H1 (cell line): ENCODE measurements at regions not wholly inside any gene's neighbourhood (a gene's known extent, or its start where the extent isn't known, plus 50 kb on each side); places are given as distances from the start of the nearest gene placed in this dataset.

Source experiments
- CTCF ChIA-PET: fragments of 300-600 bp; sonication (Branson Sonifier 250); formaldehyde crosslinking; loops from one replicate; lab custom pipeline; 2021; ENCODE audit not compliant: partially characterized antibody; lab: Charles Lee
- POLR2A ChIA-PET: fragments of 300-600 bp; sonication (Branson Sonifier 250); formaldehyde crosslinking; loops from one replicate; lab custom pipeline; 2021; ENCODE audit warnings: inconsistent platforms; ENCODE audit not compliant: partially characterized antibody; lab: Charles Lee
- DNase-seq, 2 experiments: peaks; one replicate each; pipeline versions ENCODE4 v3.0.0 to v3.0.0-alpha.2; 2010 to 2022; ENCODE audit warnings: low spot score in 2 of 2, low read depth in 1 of 2, mixed read lengths in 1 of 2
- FAIRE-seq: peaks from 2 replicates; lab custom pipeline; 2011; peaks lifted over from hg19 to GRCh38; lab: Jason Lieb, UNC
- H2AFZ ChIP-seq: 2 replicates; pipeline ENCODE4 v1.8.1; 2012; ENCODE audit warnings: low read length, inconsistent platforms
- H2AK5ac ChIP-seq: 2 replicates; pipeline ENCODE4 v1.6.1; 2013; ENCODE audit warnings: low read depth, low read length
- H2BK120ac ChIP-seq: replicated peaks from 2 replicates; pipeline ENCODE3; 2013; ENCODE audit warnings: low read depth, low read length, inconsistent platforms
- H2BK12ac ChIP-seq: 2 replicates; pipeline ENCODE4 v1.6.1; 2013; ENCODE audit warnings: low read depth, low read length
- H2BK15ac ChIP-seq: 2 replicates; pipeline ENCODE4 v1.6.1; 2013; ENCODE audit warnings: low read length
- H2BK20ac ChIP-seq: 2 replicates; pipeline ENCODE4 v1.6.1; 2013; ENCODE audit warnings: low read length
- H2BK5ac ChIP-seq: 2 replicates; pipeline ENCODE4 v1.6.1; 2013; ENCODE audit warnings: low read depth, low read length
- H3K14ac ChIP-seq: 2 replicates; pipeline ENCODE4 v1.6.1; 2013; ENCODE audit warnings: inconsistent platforms; ENCODE audit not compliant: insufficient read length
- H3K18ac ChIP-seq: 2 replicates; pipeline ENCODE4 v1.6.1; 2013; ENCODE audit warnings: low read length; ENCODE audit errors: extremely low read depth
- H3K23ac ChIP-seq: 2 replicates; pipeline ENCODE4 v1.6.1; 2013; ENCODE audit warnings: inconsistent platforms; ENCODE audit not compliant: insufficient read length
- H3K23me2 ChIP-seq: 2 replicates; pipeline ENCODE4 v1.6.1; 2013; ENCODE audit warnings: low read depth, low read length
- H3K27ac ChIP-seq: 2 replicates; pipeline ENCODE4 v1.6.1; 2011; ENCODE audit warnings: low read depth, low read length, inconsistent platforms
- H3K27me3 ChIP-seq, 4 experiments: replicated peaks in 1 of 4; 1 replicate in 1 of 4; 2 replicates in 3 of 4; pipeline versions ENCODE4 v1.6.1 to v1.8.1; 2011 to 2013; ENCODE audit warnings: low read length in 3 of 4, mild to moderate bottlenecking in 3 of 4, inconsistent platforms in 2 of 4, mixed read lengths in 2 of 4, moderate library complexity in 1 of 4; ENCODE audit not compliant: control insufficient read depth in 3 of 4, insufficient read depth in 3 of 4; ENCODE audit errors: extremely low read depth in 1 of 4
- H3K36me3 ChIP-seq, 4 experiments: 2 replicates each; pipeline versions ENCODE4 v1.6.1 to v1.8.1; 2011 to 2013; ENCODE audit warnings: mild to moderate bottlenecking in 4 of 4, low read length in 3 of 4, moderate library complexity in 2 of 4, control low read depth in 1 of 4, inconsistent platforms in 1 of 4; ENCODE audit not compliant: insufficient read depth in 4 of 4, control insufficient read depth in 2 of 4
- H3K4ac ChIP-seq: replicated peaks from 2 replicates; pipeline ENCODE3; 2013; ENCODE audit warnings: low read length, low read depth, mixed read lengths, inconsistent platforms; ENCODE audit not compliant: insufficient read length
- H3K4me1 ChIP-seq, 4 experiments: replicated peaks in 1 of 4; 1 replicate in 1 of 4; 2 replicates in 3 of 4; pipeline versions ENCODE4 v1.6.1 to v1.8.1; 2011 to 2013; ENCODE audit warnings: low read length in 3 of 4, inconsistent platforms in 2 of 4, mixed read lengths in 1 of 4; ENCODE audit not compliant: insufficient read depth in 4 of 4, control insufficient read depth in 3 of 4
- H3K4me2 ChIP-seq, 2 experiments: 2 replicates each; pipeline versions ENCODE4 v1.6.1 to v1.8.1; 2011 to 2013; ENCODE audit warnings: low read depth in 2 of 2, low read length in 2 of 2, control low read depth in 1 of 2, inconsistent platforms in 1 of 2, mild to moderate bottlenecking in 1 of 2; ENCODE audit not compliant: insufficient read depth in 1 of 2
- H3K4me3 ChIP-seq, 4 experiments: fragments of 200-600, 300-600 bp in 1 of 4; sonication (generic), shearing (Covaris generic), sonication (Bioruptor Twin) in 1 of 4; 2 replicates each; pipeline versions ENCODE4 v1.5.1 to v1.8.1; 2011 to 2016; ENCODE audit warnings: low read length in 4 of 4, low read depth in 3 of 4, control low read depth in 2 of 4, inconsistent platforms in 2 of 4, mild to moderate bottlenecking in 2 of 4, mixed read lengths in 1 of 4, moderate library complexity in 1 of 4; ENCODE audit not compliant: insufficient read depth in 2 of 4; ENCODE audit errors: extremely low read depth in 1 of 4
- H3K56ac ChIP-seq: replicated peaks from 2 replicates; pipeline ENCODE3; 2013; ENCODE audit warnings: low read depth, mild to moderate bottlenecking, mixed read lengths, low read length, inconsistent platforms; ENCODE audit not compliant: insufficient read length
- H3K79me1 ChIP-seq: 2 replicates; pipeline ENCODE4 v1.6.1; 2013; ENCODE audit warnings: low read depth, low read length, control low read depth
- H3K79me2 ChIP-seq, 2 experiments: 2 replicates each; pipeline versions ENCODE4 v1.6.1 to v1.8.1; 2012 to 2013; ENCODE audit warnings: low read length in 2 of 2, mild to moderate bottlenecking in 2 of 2, inconsistent platforms in 1 of 2; ENCODE audit not compliant: insufficient read depth in 2 of 2, control insufficient read depth in 1 of 2
- H3K9ac ChIP-seq, 4 experiments: replicated peaks in 1 of 4; 1 replicate in 1 of 4; 2 replicates in 3 of 4; pipeline versions ENCODE4 v1.6.1 to v1.8.1; 2011 to 2013; ENCODE audit warnings: low read depth in 3 of 4, low read length in 3 of 4, control low read depth in 2 of 4, mild to moderate bottlenecking in 2 of 4, moderate library complexity in 2 of 4, inconsistent platforms in 1 of 4; ENCODE audit errors: extremely low read depth in 1 of 4
- H3K9me3 ChIP-seq, 2 experiments: 2 replicates each; pipeline versions ENCODE4 v1.6.1 to v1.8.1; 2012 to 2013; ENCODE audit warnings: mild to moderate bottlenecking in 2 of 2, moderate library complexity in 2 of 2, control low read depth in 1 of 2, inconsistent platforms in 1 of 2, low read depth in 1 of 2, low read length in 1 of 2, mixed read lengths in 1 of 2; ENCODE audit not compliant: insufficient read depth in 2 of 2
- H4K20me1 ChIP-seq, 2 experiments: replicated peaks in 1 of 2; 2 replicates each; pipeline versions ENCODE3 to v1.8.1; 2011 to 2013; ENCODE audit warnings: inconsistent platforms in 2 of 2, low read length in 2 of 2, mild to moderate bottlenecking in 1 of 2; ENCODE audit not compliant: insufficient read depth in 2 of 2, control insufficient read depth in 1 of 2
- H4K5ac ChIP-seq: 2 replicates; pipeline ENCODE4 v1.6.1; 2013; ENCODE audit warnings: low read length, low read depth, mixed read lengths, inconsistent platforms; ENCODE audit not compliant: insufficient read length
- H4K8ac ChIP-seq: 2 replicates; pipeline ENCODE4 v1.8.0; 2013; ENCODE audit warnings: mild to moderate bottlenecking, moderate library complexity, low read length, inconsistent platforms; ENCODE audit not compliant: insufficient read depth; ENCODE audit errors: extremely low read depth
- H4K91ac ChIP-seq: replicated peaks from 2 replicates; pipeline ENCODE3; 2013; ENCODE audit warnings: low read length, mixed read lengths, inconsistent platforms; ENCODE audit not compliant: insufficient read length
- ATF3 ChIP-seq: IDR thresholded peaks from 2 replicates; pipeline ENCODE4 v1.6.1; 2011; ENCODE audit warnings: low read depth, mild to moderate bottlenecking, low read length; ENCODE audit not compliant: insufficient read depth
- BRCA1 ChIP-seq: IDR thresholded peaks from 2 replicates; pipeline ENCODE4 v1.6.1; 2012; ENCODE audit warnings: low read depth, low read length, improper control_type of control experiment
- CBX5 ChIP-seq: fragments of 300-800, 300-1000 bp; sonication (generic); IDR thresholded peaks from 2 replicates; pipeline ENCODE4 v1.7.1; 2016; ENCODE audit warnings: antibody characterized with exemption, low read length, low read depth
- CEBPB ChIP-seq: IDR thresholded peaks from 2 replicates; pipeline ENCODE4 v1.6.1; 2012; ENCODE audit warnings: low read depth, low read length
- CHD2 ChIP-seq: IDR thresholded peaks from 2 replicates; pipeline ENCODE4 v1.6.1; 2012; ENCODE audit warnings: low read length, improper control_type of control experiment
- JUN ChIP-seq: IDR thresholded peaks from 2 replicates; pipeline ENCODE4 v1.6.1; 2011; ENCODE audit warnings: low read depth, mild to moderate bottlenecking, improper control_type of control experiment, low read length
- PHF8 ChIP-seq: fragments of 200-600 bp; sonication (generic); conservative IDR thresholded peaks from 2 replicates; pipeline ENCODE4 v1.7.1; 2012; ENCODE audit warnings: low read depth, mild to moderate bottlenecking, inconsistent platforms, low read length, moderate library complexity
- POU5F1 ChIP-seq: IDR thresholded peaks from 2 replicates; pipeline ENCODE4 v1.6.1; 2011; ENCODE audit warnings: low read depth, mild to moderate bottlenecking, low read length, moderate library complexity
- SP2 ChIP-seq: IDR thresholded peaks from 2 replicates; pipeline ENCODE4 v1.6.1; 2012; ENCODE audit warnings: mild to moderate bottlenecking, low read length, inconsistent platforms
- WGBS, 2 experiments: shearing (Covaris generic) in 1 of 2; methylation state at CpG; one replicate each; pipeline versions ENCODE4 v1.1.6 to v1.1.7; 2013 to 2015; ENCODE audit warnings: low lambda C conversion rate in 2 of 2, mixed read lengths in 2 of 2, inconsistent platforms in 1 of 2, low coverage in 1 of 2, missing lambda C conversion rate in 1 of 2; ENCODE audit not compliant: insufficient replicate concordance in 2 of 2, insufficient coverage in 1 of 2, insufficient read length in 1 of 2; ENCODE audit errors: extremely low coverage in 1 of 2, missing lambda C conversion rate in 1 of 2; 5-methylcytosine and 5-hydroxymethylcytosine counted together
- TF ChIP-seq, protein P1 (sequence below): IDR thresholded peaks from 2 replicates; pipeline ENCODE4 v1.6.1; 2012; ENCODE audit warnings: low read length, inconsistent platforms

- Histone ChIP-seq H4K20me1 (no peaks in the 10 kb centered on the region), H3K4me3 (no peak overlapping the region), H3K9ac (no peak overlapping the region)
- TF ChIP-seq BRCA1, result no peak
- TF ChIP-seq CHD2, result no peak
- TF ChIP-seq CBX5, result no peak
- TF ChIP-seq PHF8, result no peak
- TF ChIP-seq, protein P1, sequence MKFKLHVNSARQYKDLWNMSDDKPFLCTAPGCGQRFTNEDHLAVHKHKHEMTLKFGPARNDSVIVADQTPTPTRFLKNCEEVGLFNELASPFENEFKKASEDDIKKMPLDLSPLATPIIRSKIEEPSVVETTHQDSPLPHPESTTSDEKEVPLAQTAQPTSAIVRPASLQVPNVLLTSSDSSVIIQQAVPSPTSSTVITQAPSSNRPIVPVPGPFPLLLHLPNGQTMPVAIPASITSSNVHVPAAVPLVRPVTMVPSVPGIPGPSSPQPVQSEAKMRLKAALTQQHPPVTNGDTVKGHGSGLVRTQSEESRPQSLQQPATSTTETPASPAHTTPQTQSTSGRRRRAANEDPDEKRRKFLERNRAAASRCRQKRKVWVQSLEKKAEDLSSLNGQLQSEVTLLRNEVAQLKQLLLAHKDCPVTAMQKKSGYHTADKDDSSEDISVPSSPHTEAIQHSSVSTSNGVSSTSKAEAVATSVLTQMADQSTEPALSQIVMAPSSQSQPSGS, result no peak
- no peak for TF ChIP-seq POU5F1
- TF ChIP-seq JUN, result no peak
- no peak for TF ChIP-seq ATF3
- no peak for TF ChIP-seq SP2
- no peak for TF ChIP-seq CEBPB
- TF ChIP-seq, all 59 proteins: peak for 0
- no peak overlapping the region for H3K14ac ChIP-seq
- no peak overlapping the region for H2AK5ac ChIP-seq
- peaks cover 1 to 5% of the 10 kb centered on the region in 2 experiments; a peak in 2 of 4 replicates for H3K9me3 ChIP-seq
- no peak overlapping the region for H2BK15ac ChIP-seq
- H4K91ac ChIP-seq, result no peak overlapping the region
- H3K27me3 ChIP-seq, result no peaks in the 10 kb centered on the region; a peak in 1 of 7 replicates
- H3K18ac ChIP-seq, result no peak overlapping the region
- H3K23ac ChIP-seq, result no peak overlapping the region
- H3K23me2 ChIP-seq, result no peaks in the 10 kb centered on the region
- no peaks in the 10 kb centered on the region for H3K36me3 ChIP-seq
- H3K4me1 ChIP-seq, result no peaks in the 10 kb centered on the region
- H4K5ac ChIP-seq, result no peak overlapping the region
- no peak overlapping the region for H3K4me2 ChIP-seq
- DNase-seq, result no peak
- H2BK120ac ChIP-seq, result no peak overlapping the region
- no peak overlapping the region for H2BK5ac ChIP-seq
- no peak overlapping the region for H3K56ac ChIP-seq
- H2BK12ac ChIP-seq, result no peak overlapping the region
- no peak overlapping the region for H3K27ac ChIP-seq
- no peak overlapping the region for H2AFZ ChIP-seq
- no peak overlapping the region for H2BK20ac ChIP-seq
- H3K4ac ChIP-seq, result no peak overlapping the region
- ChIA-PET CTCF (no interaction called here), POLR2A (no interaction called here)
- H3K79me1 ChIP-seq, result no peaks in the 10 kb centered on the region
- no peak for FAIRE-seq
- H3K79me2 ChIP-seq, result no peaks in the 10 kb centered on the region
- WGBS, 2 experiments, result 92% methylated on average over 9 of the region's 9 CpGs; no CpG with 5 or more reads in 1 of the 2 experiments
- H4K8ac ChIP-seq, result no peak overlapping the region
Observed at GRCh38 chr10:130519791-130520190, 383.6 kb downstream of the GLRX3 start.
